Gastroesophageal sphincter (tissue), 4 donors: ENCODE measurements at regions not wholly inside any gene's neighbourhood (a gene's known extent, or its start where the extent isn't known, plus 50 kb on each side); places are given as distances from the start of the nearest gene placed in this dataset.

ENCODE experiments used
- ATAC-seq: fragments of 150-250 bp; one replicate; pipeline ENCODE4 v1.9.1; 2016; ENCODE audit warnings: mild to moderate bottlenecking, moderate library complexity
- H3K27ac ChIP-seq, 4 donors: fragments of 200-600 bp; sonication (generic) in 3 of 4; 1 replicate in 3 of 4; 2 replicates in 1 of 4; pipeline ENCODE4 v1.5.1; 2016 to 2019
- H3K27me3 ChIP-seq: fragments of 200-600 bp; sonication (generic); one replicate; pipeline ENCODE4 v1.5.1; 2019
- H3K36me3 ChIP-seq, 2 donors: fragments of 200-600 bp; sonication (generic); one replicate each; pipeline ENCODE4 v1.5.1; 2019; ENCODE audit warnings: control low read depth in 1 of 2
- H3K4me1 ChIP-seq, 3 donors: fragments of 200-600 bp; sonication (generic); 1 replicate in 2 of 3; 2 replicates in 1 of 3; pipeline ENCODE4 v1.5.1; 2016 to 2019; ENCODE audit warnings: control low read depth in 2 of 3
- H3K4me3 ChIP-seq, 2 donors: fragments of 200-600 bp; sonication (generic); one replicate each; pipeline ENCODE4 v1.5.1; 2019; ENCODE audit warnings: mild to moderate bottlenecking in 1 of 2, moderate library complexity in 1 of 2
- H3K9me3 ChIP-seq, 3 donors: fragments of 200-600 bp; sonication (generic); one replicate each; pipeline ENCODE4 v1.5.1; 2017 to 2019; ENCODE audit warnings: control low read depth in 2 of 3
- CTCF ChIP-seq, 4 experiments: fragments of 200-600 bp in 2 of 4; fragments of 450-650 bp in 2 of 4; sonication (generic) in 1 of 4; IDR thresholded peaks; one replicate each; pipeline ENCODE4 v1.5.1; 2017 to 2019; ENCODE audit warnings: antibody characterized with exemption in 4 of 4, mild to moderate bottlenecking in 2 of 4, moderate library complexity in 2 of 4
- EP300 ChIP-seq: sonication (generic); formaldehyde crosslinking; IDR thresholded peaks from one replicate; pipeline ENCODE4 v1.6.1; 2017; ENCODE audit warnings: antibody characterized with exemption, mild to moderate bottlenecking
- POLR2A ChIP-seq, 2 donors: fragments of 450-650 bp; IDR thresholded peaks; one replicate each; pipeline ENCODE4 v1.6.1; 2017; ENCODE audit warnings: antibody characterized with exemption in 2 of 2, mild to moderate bottlenecking in 2 of 2, moderate library complexity in 1 of 2
- POLR2AphosphoS5 ChIP-seq: sonication (generic); formaldehyde crosslinking; IDR thresholded peaks from one replicate; pipeline ENCODE4 v1.6.1; 2017; ENCODE audit warnings: antibody characterized with exemption
- WGBS, 2 donors: methylation state at CpG; one replicate each; pipeline ENCODE4 v1.1.5; 2018; ENCODE audit warnings: low coverage in 1 of 2; 5-methylcytosine and 5-hydroxymethylcytosine counted together

- H3K36me3 ChIP-seq = no peaks in the 10 kb centered on the region
- peaks cover 0 to 19% (median 0%) of the 10 kb centered on the region in 3 donors for H3K9me3 ChIP-seq
- WGBS, 2 donors = 70 to 75% methylated on average over 2 to 3 of the region's 5 CpGs
- H3K27me3 ChIP-seq = peaks cover 5% of the 10 kb centered on the region
- H3K27ac ChIP-seq = no peak overlapping the region
- TF ChIP-seq POLR2A (IDR thresholded peaks at IDR 0.05) (no peak), POLR2AphosphoS5 (no peak), CTCF (IDR thresholded peaks at IDR 0.05) (no peak), EP300 (no peak)
- no peak for ATAC-seq
- H3K4me1 ChIP-seq = no peaks in the 10 kb centered on the region
- no peak overlapping the region for H3K4me3 ChIP-seq
Observed at GRCh38 chr2:60271713-60272112, 281.7 kb downstream of the BCL11A start.

GRCh38 chr2:60271131-60271530 lies 282.3 kb downstream of the BCL11A start:
- H3K4me3 ChIP-seq = no peak overlapping the region
- TF ChIP-seq EP300 (no peak), CTCF (IDR thresholded peaks at IDR 0.05) (no peak), POLR2A (IDR thresholded peaks at IDR 0.05) (no peak), POLR2AphosphoS5 (no peak)
- no peaks in the 10 kb centered on the region for H3K36me3 ChIP-seq
- no peaks in the 10 kb centered on the region for H3K4me1 ChIP-seq
- peaks cover under 1% of the 10 kb centered on the region for H3K27me3 ChIP-seq
- 60 to 81% methylated on average over 1 to 7 of the region's 7 CpGs for WGBS, 2 donors
- no peak overlapping the region for H3K27ac ChIP-seq
- peaks cover 0 to 19% (median 0%) of the 10 kb centered on the region in 3 donors for H3K9me3 ChIP-seq
- no peak for ATAC-seq

GRCh38 chr2:60268661-60269060 lies 284.8 kb downstream of the BCL11A start:
- no peak overlapping the region for H3K4me3 ChIP-seq
- 48 to 62% methylated on average over 2 of the region's 2 CpGs for WGBS, 2 donors
- ATAC-seq = no peak
- TF ChIP-seq CTCF (IDR thresholded peaks at IDR 0.05) (no peak), POLR2AphosphoS5 (no peak), POLR2A (IDR thresholded peaks at IDR 0.05) (no peak), EP300 (no peak)
- no peaks in the 10 kb centered on the region for H3K27me3 ChIP-seq
- no peaks in the 10 kb centered on the region for H3K9me3 ChIP-seq
- no peaks in the 10 kb centered on the region for H3K36me3 ChIP-seq
- H3K27ac ChIP-seq = no peak overlapping the region
- H3K4me1 ChIP-seq = no peaks in the 10 kb centered on the region

GRCh38 chr2:60268032-60268431 lies 285.4 kb downstream of the BCL11A start:
- ATAC-seq = no peak
- no peak overlapping the region for H3K4me3 ChIP-seq
- no peaks in the 10 kb centered on the region for H3K9me3 ChIP-seq
- TF ChIP-seq POLR2AphosphoS5 = no peak
- TF ChIP-seq POLR2A (IDR thresholded peaks at IDR 0.05) = no peak
- no peak for TF ChIP-seq EP300
- TF ChIP-seq CTCF (IDR thresholded peaks at IDR 0.05) = no peak
- H3K27me3 ChIP-seq = no peaks in the 10 kb centered on the region
- H3K27ac ChIP-seq = no peak overlapping the region
- H3K4me1 ChIP-seq = no peaks in the 10 kb centered on the region
- 70 to 71% methylated on average over 2 to 4 of the region's 4 CpGs for WGBS, 2 donors
- no peaks in the 10 kb centered on the region for H3K36me3 ChIP-seq

GRCh38 chr2:60267122-60267521 lies 286.3 kb downstream of the BCL11A start:
- no peaks in the 10 kb centered on the region for H3K9me3 ChIP-seq
- H3K4me3 ChIP-seq = no peak overlapping the region
- no peak for TF ChIP-seq CTCF (IDR thresholded peaks at IDR 0.05)
- TF ChIP-seq POLR2AphosphoS5 = no peak
- no peak for TF ChIP-seq POLR2A (IDR thresholded peaks at IDR 0.05)
- no peak for TF ChIP-seq EP300
- no peak for ATAC-seq
- no peak overlapping the region for H3K27ac ChIP-seq
- no peaks in the 10 kb centered on the region for H3K27me3 ChIP-seq
- H3K4me1 ChIP-seq = no peaks in the 10 kb centered on the region
- WGBS, 2 donors = 71 to 100% methylated on average over 1 of the region's 5 CpGs
- no peaks in the 10 kb centered on the region for H3K36me3 ChIP-seq
